Liver (tissue), 8 donors: ENCODE measurements at regions not wholly inside any gene's neighbourhood (a gene's known extent, or its start where the extent isn't known, plus 50 kb on each side); places are given as distances from the start of the nearest gene placed in this dataset.

ENCODE experiments used
- DNase-seq: peaks from one replicate; pipeline ENCODE4 v3.0.0-alpha.2; 2017; ENCODE audit warnings: low spot score
- H3K27ac ChIP-seq, 2 donors: one replicate each; pipeline ENCODE4 v1.7.0; 2013; ENCODE audit warnings: inconsistent platforms in 2 of 2, low read length in 2 of 2, control low read depth in 1 of 2, low read depth in 1 of 2, mild to moderate bottlenecking in 1 of 2
- H3K27me3 ChIP-seq, 4 donors: one replicate each; pipeline versions ENCODE4 v1.6.1 to v1.7.0; 2013; ENCODE audit warnings: low read length in 3 of 4, inconsistent platforms in 1 of 4, mild to moderate bottlenecking in 1 of 4, moderate library complexity in 1 of 4; ENCODE audit not compliant: control insufficient read depth in 4 of 4, insufficient read depth in 4 of 4
- H3K36me3 ChIP-seq, 4 donors: one replicate each; pipeline versions ENCODE4 v1.6.1 to v1.7.0; 2013; ENCODE audit warnings: low read length in 3 of 4, mild to moderate bottlenecking in 3 of 4, low read depth in 1 of 4, moderate library complexity in 1 of 4; ENCODE audit not compliant: control insufficient read depth in 4 of 4, insufficient read depth in 3 of 4
- H3K4me1 ChIP-seq, 4 donors: one replicate each; pipeline versions ENCODE4 v1.6.1 to v1.7.0; 2013; ENCODE audit warnings: low read length in 3 of 4, mild to moderate bottlenecking in 3 of 4, moderate library complexity in 1 of 4; ENCODE audit not compliant: control insufficient read depth in 4 of 4, insufficient read depth in 4 of 4
- H3K4me3 ChIP-seq, 3 donors: one replicate each; pipeline versions ENCODE4 v1.6.1 to v1.7.0; 2013; ENCODE audit warnings: low read length in 3 of 3, control low read depth in 1 of 3, low read depth in 1 of 3, mild to moderate bottlenecking in 1 of 3
- H3K9ac ChIP-seq, 2 donors: one replicate each; pipeline ENCODE4 v1.7.0; 2013; ENCODE audit warnings: low read length in 2 of 2, mild to moderate bottlenecking in 2 of 2, moderate library complexity in 2 of 2, control low read depth in 1 of 2, low read depth in 1 of 2
- H3K9me3 ChIP-seq, 4 donors: one replicate each; pipeline versions ENCODE4 v1.6.1 to v1.7.0; 2013; ENCODE audit warnings: low read length in 3 of 4; ENCODE audit not compliant: control insufficient read depth in 4 of 4
- ATF3 ChIP-seq: IDR thresholded peaks from 2 replicates; pipeline ENCODE4 v1.6.1; 2016; ENCODE audit warnings: antibody characterized with exemption
- CTCF ChIP-seq: fragments of 150-350 bp; IDR thresholded peaks from 2 replicates; pipeline ENCODE4 v1.5.1; 2017; ENCODE audit warnings: improper control_type of control experiment, low read depth, low read length; ENCODE audit not compliant: missing input control
- EGR1 ChIP-seq, 2 donors: IDR thresholded peaks; 2 replicates each; pipeline ENCODE4 v1.6.1; 2016 to 2018; ENCODE audit warnings: antibody characterized with exemption in 2 of 2, low read depth in 2 of 2
- FOXA2 ChIP-seq: IDR thresholded peaks from 2 replicates; pipeline ENCODE4 v1.6.1; 2016; ENCODE audit warnings: antibody characterized with exemption
- GABPA ChIP-seq, 2 donors: IDR thresholded peaks in 1 of 2; conservative IDR thresholded peaks in 1 of 2; 2 replicates each; pipeline ENCODE4 v1.6.1; 2016; ENCODE audit warnings: antibody characterized with exemption in 2 of 2, mild to moderate bottlenecking in 1 of 2, moderate library complexity in 1 of 2
- HNF4A ChIP-seq, 2 donors: conservative IDR thresholded peaks; 2 replicates each; pipeline ENCODE4 v1.6.1; 2016; ENCODE audit warnings: antibody characterized with exemption in 2 of 2, mild to moderate bottlenecking in 2 of 2
- HNF4G ChIP-seq: IDR thresholded peaks from 2 replicates; pipeline ENCODE4 v1.6.1; 2016; ENCODE audit warnings: antibody characterized with exemption
- JUND ChIP-seq, 2 donors: IDR thresholded peaks; 2 replicates each; pipeline ENCODE4 v1.6.1; 2016; ENCODE audit warnings: antibody characterized with exemption in 2 of 2
- MAX ChIP-seq: IDR thresholded peaks from 2 replicates; pipeline ENCODE4 v1.6.1; 2016; ENCODE audit warnings: antibody characterized with exemption
- NR2F2 ChIP-seq: IDR thresholded peaks from 2 replicates; pipeline ENCODE4 v1.6.1; 2016; ENCODE audit warnings: antibody characterized with exemption
- RAD21 ChIP-seq, 2 donors: IDR thresholded peaks; 2 replicates each; pipeline ENCODE4 v1.6.1; 2016; ENCODE audit warnings: antibody characterized with exemption in 2 of 2, mild to moderate bottlenecking in 2 of 2
- REST ChIP-seq: IDR thresholded peaks from 2 replicates; pipeline ENCODE4 v1.6.1; 2016; ENCODE audit warnings: antibody characterized with exemption, mild to moderate bottlenecking
- RXRA ChIP-seq, 2 donors: IDR thresholded peaks; 2 replicates each; pipeline ENCODE4 v1.6.1; 2017 to 2018; ENCODE audit warnings: antibody characterized with exemption in 2 of 2, mild to moderate bottlenecking in 1 of 2
- SP1 ChIP-seq: IDR thresholded peaks from 2 replicates; pipeline ENCODE4 v1.6.1; 2018; ENCODE audit warnings: antibody characterized with exemption, mild to moderate bottlenecking
- TAF1 ChIP-seq: conservative IDR thresholded peaks from 2 replicates; pipeline ENCODE4 v1.6.1; 2016; ENCODE audit warnings: antibody characterized with exemption, mild to moderate bottlenecking
- YY1 ChIP-seq: IDR thresholded peaks from 2 replicates; pipeline ENCODE4 v1.6.1; 2016; ENCODE audit warnings: antibody characterized with exemption, mild to moderate bottlenecking
- ZBTB33 ChIP-seq: IDR thresholded peaks from 2 replicates; pipeline ENCODE4 v1.6.1; 2016; ENCODE audit warnings: antibody characterized with exemption
- WGBS: extraction: QIAGEN DNeasy Blood & Tissue Kit; methylation state at CpG from one replicate; pipeline ENCODE4 v1.1.7; 2013; 5-methylcytosine and 5-hydroxymethylcytosine counted together
- donor health status: healthy.
- donor health status: healthy.
- donor health status: healthy.
- donor health status: healthy.
- donor health status: healthy.

- no peak overlapping the region for H3K9ac ChIP-seq
- TF ChIP-seq ATF3 (no peak), MAX (no peak)
- H3K27ac ChIP-seq: no peak overlapping the region
- H3K4me1 ChIP-seq: no peaks in the 10 kb centered on the region
- H3K4me3 ChIP-seq: no peak overlapping the region
- no peak for DNase-seq
- no peaks in the 10 kb centered on the region for H3K9me3 ChIP-seq
- no peaks in the 10 kb centered on the region for H3K36me3 ChIP-seq
- no peaks in the 10 kb centered on the region for H3K27me3 ChIP-seq
Measured at GRCh38 chr11:37104380-37104779, 506.3 kb upstream of the RAG2 start.

GRCh38 chr11:37100008-37100407 lies 502.0 kb upstream of the RAG2 start:
- Histone ChIP-seq H3K4me3 (no peak overlapping the region), H3K27ac (no peak overlapping the region), H3K9ac (no peak overlapping the region), H3K27me3 (peaks cover 0 to 3% (median 0%) of the 10 kb centered on the region in 4 donors), H3K4me1 (no peaks in the 10 kb centered on the region), H3K9me3 (no peaks in the 10 kb centered on the region), H3K36me3 (no peaks in the 10 kb centered on the region)
- WGBS: 63% methylated on average over 1 of the region's 1 CpG
- no peak for DNase-seq
- TF ChIP-seq EGR1 (IDR thresholded peaks at IDR 0.05; ENCODE audit: low read depth in 2 of 2) (no peak), CTCF (no peak), TAF1 (no peak), HNF4A (conservative IDR thresholded peaks at IDR 0.05) (no peak)

GRCh38 chr11:37092487-37092886 lies 494.5 kb upstream of the RAG2 start:
- DNase-seq: no peak
- Histone ChIP-seq H3K27ac (no peak overlapping the region), H3K9ac (no peak overlapping the region), H3K4me1 (no peaks in the 10 kb centered on the region), H3K9me3 (no peaks in the 10 kb centered on the region), H3K4me3 (no peak overlapping the region), H3K27me3 (peaks cover 0 to 3% (median 0%) of the 10 kb centered on the region in 4 donors), H3K36me3 (no peaks in the 10 kb centered on the region)
- WGBS: 63% methylated on average over 2 of the region's 2 CpGs
- no peak for TF ChIP-seq NR2F2
- TF ChIP-seq RAD21 (IDR thresholded peaks at IDR 0.05): no peak
- no peak for TF ChIP-seq MAX
- no peak for TF ChIP-seq ZBTB33
- no peak for TF ChIP-seq CTCF
- TF ChIP-seq HNF4G: no peak
- no peak for TF ChIP-seq GABPA (IDR thresholded peaks at IDR 0.05 in 1 of 2, conservative IDR thresholded peaks at IDR 0.05 in 1 of 2)
- no peak for TF ChIP-seq TAF1
- TF ChIP-seq JUND (IDR thresholded peaks at IDR 0.05): no peak
- no peak for TF ChIP-seq HNF4A (conservative IDR thresholded peaks at IDR 0.05)
- TF ChIP-seq RXRA (IDR thresholded peaks at IDR 0.05): no peak
- TF ChIP-seq YY1: no peak
- TF ChIP-seq REST: no peak
- no peak for TF ChIP-seq ATF3
- TF ChIP-seq SP1: no peak
- no peak for TF ChIP-seq EGR1 (IDR thresholded peaks at IDR 0.05; ENCODE audit: low read depth in 2 of 2)
- no peak for TF ChIP-seq FOXA2
